Stimulated activated CD8-positive, alpha-beta memory T cell treated with anti-CD3 and anti-CD28 coated beads, Interleukin-4, amount 100 ng/mL, for 48 hours (primary cell): ENCODE measurements at regions not wholly inside any gene's neighbourhood (a gene's known extent, or its start where the extent isn't known, plus 50 kb on each side); places are given as distances from the start of the nearest gene placed in this dataset.

Experiments
- DNase-seq: peaks from one replicate; pipeline ENCODE4 v3.0.0-alpha.2; 2020

DNA sequence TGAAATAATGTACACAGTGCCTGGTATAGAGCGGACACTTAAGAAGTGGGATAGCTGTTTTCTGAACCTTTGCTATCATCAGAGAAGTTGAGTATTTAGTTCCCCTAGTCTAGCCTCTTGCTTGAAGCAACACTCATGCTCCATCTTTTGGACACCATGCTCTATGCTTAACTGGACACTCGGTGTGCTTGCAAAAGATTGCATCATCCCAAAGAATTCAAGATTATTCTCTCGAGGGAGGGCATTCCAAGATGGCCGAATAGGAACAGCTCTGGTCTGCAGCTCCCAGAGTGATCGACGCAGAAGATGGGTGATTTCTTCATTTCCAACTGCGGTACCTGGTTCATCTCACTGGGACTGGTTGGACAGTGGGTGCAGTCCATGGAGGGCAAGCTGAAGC lies 143.9 kb upstream of the FSHR start:
- no peak for DNase-seq

DNA sequence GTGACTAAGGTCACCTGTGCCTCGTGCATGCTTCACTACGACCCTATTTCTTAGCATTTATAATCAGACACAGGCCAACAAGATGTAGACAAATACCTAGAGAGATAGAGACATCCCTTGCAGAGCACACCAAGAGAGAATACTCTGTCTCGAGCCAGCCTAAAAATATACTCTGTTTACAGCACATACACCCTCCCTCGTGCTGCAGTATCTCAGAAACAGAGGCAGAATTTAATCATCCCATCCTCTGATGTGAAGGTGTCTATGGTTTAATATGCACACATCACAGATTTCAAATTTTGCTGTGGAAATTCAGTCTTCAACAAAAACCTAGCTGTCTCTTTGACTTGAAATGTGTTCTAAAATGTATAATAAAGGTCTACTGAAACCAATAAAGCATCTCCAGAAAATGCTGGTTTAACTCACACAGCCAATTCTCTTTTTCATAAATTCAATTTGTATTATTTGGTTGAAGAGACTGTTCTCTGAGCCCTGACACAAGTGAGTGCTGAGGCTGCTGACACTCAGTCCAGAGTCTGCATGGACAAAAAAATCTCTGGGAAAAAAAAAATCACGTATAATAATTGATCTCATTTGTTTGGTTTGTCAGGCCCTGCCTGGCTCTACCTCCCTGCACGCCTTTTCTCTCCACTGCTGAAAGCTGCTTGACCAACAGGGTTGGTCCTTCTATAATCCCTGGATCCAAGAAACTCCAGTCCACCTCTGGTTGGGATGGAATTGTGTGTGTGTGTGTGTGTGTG lies 142.0 kb upstream of the FSHR start:
- no peak for DNase-seq

DNA sequence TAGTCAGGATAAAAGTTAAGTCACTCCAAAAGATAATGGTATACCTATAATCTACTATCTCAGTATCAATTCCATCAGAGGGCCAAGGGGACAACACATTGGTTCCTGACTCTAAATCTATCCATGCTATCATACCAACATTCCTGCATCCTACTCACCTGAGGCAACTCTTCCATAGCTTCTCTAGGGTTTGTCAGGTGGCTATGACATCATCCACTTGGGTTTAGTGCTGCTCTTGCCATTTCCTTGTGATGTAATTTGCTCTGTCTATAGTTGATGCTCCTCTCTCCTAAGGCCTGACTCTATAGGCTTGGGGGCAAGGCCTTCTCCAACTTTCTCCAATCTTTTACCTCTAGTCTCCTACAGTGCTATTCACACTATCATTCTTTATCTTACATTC lies 139.9 kb upstream of the FSHR start:
- no peak for DNase-seq

DNA sequence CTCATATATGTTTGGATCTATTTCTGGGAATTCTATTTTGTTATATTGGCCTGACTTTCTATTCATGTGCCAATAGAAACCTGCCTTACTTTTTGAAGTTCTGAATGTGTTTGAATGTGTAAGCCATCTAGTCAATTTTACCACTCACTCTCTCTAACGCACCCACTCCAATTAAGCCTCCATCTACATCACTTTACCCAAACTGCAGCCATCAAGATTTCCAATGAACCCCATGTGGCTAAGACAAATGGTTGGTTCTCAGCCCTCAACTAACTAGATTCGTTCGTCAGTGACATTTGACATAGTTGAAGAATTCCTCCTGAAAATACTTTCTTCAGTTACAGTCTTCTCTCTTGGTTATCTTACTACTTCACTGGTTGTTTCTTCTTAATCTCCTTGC lies 137.3 kb upstream of the FSHR start:
- DNase-seq, result no peak

DNA sequence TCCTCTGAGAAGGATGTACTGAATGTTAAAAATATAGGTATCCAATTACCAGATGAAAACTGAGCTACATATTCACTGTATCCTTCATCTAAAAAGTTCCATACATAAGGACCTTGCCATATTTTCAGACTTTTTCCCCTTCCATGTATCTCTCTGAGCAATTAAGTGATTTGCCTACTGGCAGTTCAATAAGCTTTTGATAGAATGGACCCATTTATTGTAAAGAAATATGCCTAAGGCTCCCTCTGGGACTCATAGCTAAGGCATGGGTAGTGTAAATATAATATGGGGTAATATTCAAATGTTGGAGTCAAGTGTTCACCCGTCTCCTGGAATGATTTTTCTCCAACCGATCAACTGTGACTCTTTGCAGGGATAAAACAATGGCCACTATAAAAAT lies 135.4 kb upstream of the FSHR start:
- no peak for DNase-seq

DNA sequence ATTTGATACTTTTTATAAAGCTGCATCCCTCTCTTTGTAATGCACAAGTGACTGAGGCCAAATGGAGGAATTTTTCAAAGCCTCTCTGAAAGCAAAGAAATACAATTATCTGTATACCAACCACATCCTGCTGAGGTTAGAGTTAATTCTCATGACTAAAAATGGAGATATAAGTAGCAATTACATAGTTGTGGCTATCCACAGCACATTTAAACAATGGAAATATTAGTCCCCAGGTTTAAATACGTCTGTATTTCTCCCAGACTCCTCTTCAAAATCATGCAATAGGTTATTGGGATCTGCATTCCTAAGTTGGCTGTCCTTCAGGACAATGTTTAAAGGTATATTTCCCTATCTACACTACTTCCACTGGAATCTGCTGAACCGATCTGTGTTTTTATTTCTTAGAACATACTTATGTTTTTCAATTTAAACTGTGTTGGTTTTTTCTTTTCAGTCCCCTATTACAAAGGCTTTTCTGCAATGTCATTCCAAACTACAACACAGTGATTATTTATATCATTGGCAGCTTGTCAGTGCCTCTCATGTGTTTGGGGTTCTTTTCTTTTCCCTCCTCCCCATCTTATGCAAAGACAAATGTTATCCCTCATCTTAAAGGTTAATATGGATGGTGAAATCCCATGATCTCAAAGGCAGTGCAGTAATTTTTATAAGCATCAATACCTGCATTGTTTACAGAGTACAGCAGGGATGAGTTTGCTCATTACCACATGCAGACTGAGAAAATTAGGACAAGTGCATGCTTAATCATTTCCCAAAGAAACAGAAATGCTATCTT lies 134.8 kb upstream of the FSHR start:
- DNase-seq, result no peak

DNA sequence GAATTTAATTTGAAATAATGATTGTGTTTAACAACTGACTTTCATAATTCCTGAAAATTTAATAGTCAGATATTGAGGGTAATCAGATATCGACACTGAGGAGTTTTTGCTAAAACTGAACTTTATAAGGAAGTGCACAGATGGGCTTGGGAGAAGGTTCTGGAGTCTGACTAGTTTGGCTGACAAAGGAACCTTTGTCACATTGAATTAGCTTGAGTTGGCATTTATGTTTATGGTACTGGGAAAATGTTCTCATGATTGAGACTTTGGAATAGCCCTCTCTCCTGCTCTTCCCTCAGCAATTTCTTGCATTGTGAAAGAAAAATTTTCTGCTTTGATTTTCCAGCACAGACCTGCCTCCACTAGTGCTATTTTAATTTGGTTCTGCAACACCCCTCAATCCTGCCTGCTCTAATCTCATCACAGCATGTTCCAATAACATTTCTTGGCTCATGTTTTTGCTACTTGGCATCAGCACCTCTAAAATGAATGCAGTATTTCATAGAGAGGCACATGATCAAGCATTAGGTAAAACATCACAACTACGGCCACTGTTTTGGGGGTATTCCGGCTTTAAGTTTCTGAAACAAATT lies 133.9 kb upstream of the FSHR start:
- DNase-seq, result no peak

DNA sequence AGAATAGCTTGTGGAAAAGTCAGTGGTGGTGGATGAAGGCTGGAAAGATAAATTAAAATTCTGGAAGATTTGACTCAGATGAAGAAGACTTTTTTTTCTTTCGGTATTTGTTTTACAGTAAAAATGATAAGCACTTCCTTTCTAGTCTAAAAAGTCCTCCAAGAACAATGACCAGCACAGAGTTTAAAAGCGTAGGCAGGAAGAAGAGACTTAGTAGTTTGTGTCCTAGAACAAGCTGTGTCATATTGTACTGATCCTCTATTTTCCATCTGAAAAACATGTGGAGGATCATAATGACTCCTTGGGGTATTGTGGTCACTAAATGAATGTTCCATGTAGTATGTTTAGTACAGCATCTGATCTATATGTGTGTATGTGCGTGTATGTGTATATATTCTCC lies 132.4 kb upstream of the FSHR start:
- DNase-seq, result no peak

DNA sequence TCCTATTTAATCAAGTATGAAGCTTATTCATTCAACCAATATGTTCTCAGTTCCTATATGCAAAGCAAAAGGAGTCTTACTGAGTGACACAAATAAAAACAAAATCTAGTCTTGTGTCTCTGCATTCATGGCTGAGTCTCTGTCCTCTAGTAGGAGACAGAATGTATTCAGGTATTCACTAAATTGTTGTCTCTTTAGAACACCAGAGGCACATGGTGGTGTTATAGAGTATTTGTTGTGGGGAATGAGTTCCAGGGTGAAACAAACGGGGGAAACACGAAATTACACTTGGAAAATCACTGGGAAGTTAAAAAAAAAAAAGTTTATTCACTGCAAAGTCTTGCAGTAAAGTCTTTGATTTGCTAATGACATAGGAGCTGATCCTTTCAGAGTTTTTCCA lies 131.7 kb upstream of the FSHR start:
- DNase-seq, result no peak

DNA sequence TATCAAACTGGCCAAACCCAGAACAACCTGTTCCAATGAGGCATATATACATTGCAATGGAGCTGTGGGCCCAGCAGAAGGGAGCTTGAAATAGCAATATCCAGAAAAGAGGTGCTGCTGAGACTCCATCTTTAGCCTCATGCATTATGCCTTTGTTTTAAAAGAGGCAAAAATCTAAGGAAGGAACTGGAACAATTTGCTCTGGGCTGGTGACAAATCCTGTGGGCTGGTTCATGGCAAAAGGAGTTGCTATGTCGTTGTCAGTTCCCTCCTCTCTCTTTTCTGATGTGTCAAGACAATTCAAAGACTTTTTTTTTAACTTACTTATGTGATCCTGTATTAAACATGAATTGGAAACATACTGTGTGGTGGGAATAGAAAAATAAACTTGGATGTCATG lies 124.2 kb upstream of the FSHR start:
- no peak for DNase-seq

DNA sequence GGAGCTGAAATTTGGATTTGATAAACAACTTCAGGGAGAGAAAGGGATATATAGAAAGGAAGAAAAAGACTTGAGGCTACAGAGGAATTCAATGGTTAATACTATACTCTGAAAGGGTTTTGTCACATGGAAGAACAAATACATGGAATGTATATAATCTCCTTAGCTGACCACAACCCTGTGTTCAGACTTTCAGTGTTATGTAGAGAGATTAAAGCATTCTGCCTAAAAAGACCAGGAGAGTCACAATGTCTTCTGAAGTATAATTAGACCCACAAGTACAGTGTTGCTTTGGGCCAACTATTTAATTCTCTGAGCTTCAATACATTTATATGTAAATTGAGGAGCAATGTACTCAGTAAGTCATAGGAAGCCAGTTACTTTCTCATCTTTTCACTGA lies 123.8 kb upstream of the FSHR start:
- DNase-seq, result no peak

DNA sequence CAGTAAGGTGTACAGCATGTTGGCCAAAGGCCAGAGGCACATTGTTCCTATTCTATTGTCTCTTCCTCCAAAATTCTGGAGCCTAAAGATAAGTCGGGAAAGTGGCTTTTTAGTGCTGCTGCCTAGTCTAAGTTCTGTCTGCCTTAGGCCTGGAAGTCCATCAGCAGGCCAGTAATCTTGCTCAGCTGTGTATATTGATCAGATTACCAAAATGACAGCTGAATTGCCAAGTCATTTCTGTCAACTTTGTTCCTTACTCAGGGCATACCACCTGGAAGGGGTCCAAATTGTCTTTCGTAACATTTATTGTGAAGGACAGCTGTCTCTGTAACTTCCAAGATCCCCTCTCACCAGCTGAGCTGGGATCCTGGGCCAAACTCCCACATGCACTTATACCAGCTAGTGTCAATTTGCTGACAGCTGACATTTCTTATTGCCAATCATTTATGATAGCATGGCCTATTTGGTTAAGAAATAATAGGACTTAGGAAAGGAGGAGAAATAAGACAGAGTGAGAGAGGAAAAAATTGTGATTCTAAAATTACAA lies 116.8 kb upstream of the FSHR start:
- no peak for DNase-seq

DNA sequence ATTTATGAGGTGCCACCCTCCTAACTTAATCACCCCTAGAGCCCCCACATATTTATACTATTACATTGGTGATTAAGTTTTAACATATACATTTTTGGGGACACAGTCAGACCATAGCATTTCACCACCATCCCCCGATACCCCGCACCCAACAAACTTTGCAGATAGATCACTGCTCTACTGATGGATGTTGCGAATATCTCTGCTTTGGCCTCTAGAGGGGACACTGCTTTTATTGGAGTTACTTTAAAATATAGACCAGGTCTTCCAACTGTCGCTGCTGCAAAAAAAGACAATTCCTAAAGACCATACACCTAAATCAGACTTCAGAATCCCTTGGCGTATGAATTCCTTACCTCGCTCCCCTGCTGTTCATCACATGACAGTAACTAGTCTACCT lies 115.8 kb upstream of the FSHR start:
- no peak for DNase-seq

DNA sequence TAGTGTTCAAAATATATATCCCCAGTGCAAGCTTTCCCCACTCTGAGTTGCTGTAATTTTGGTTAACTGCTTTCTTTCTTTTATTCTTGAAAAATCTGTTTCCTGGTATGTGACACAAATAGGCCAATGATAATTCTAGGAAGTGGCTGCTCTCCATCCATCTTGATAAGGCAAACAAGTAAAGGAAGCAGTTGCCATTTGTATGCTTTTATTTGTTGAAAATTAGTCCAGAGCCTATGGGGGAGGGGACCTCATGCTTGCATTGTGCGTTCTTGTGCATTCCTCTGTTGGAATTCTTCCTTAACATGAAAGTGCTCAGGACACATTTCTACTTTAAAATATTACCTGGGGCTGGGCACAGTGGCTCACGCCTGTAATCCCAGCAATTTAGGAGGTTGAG lies 111.2 kb upstream of the FSHR start:
- DNase-seq, result no peak

DNA sequence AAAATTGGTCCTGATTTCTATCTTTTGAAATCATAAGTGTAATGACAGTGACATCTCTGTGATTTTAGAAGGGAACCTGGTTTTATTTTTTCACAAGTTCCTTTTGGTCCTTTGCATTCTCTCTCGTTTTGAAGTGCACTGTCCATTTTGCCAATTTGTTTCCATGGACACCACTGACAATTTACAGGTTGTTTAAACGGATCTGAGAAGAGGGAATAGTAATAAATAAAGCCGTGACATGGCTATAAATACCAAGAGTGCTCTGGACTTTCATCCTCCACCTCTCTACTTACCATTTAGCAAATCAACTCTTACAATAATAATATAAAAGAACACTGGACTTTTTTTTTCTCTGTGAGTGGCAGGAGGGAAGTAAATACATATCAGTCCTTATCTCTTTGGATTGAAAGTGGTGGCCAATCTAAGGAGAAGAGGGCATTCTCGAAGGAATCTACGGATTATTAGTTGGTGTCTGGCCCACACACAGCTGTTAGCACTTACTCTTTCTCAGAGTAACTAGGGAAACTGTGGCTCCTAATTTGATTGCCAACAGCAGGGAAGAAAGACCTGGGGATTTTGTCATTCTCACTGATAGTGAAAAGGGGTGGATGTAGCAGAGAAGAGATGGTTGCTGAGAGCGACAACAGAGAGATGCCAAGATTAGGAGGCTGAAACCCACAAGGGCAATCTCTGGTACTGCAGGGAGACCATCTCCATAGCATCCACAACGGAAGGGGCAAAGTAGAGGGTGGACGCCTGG lies 108.7 kb upstream of the FSHR start:
- no peak for DNase-seq

DNA sequence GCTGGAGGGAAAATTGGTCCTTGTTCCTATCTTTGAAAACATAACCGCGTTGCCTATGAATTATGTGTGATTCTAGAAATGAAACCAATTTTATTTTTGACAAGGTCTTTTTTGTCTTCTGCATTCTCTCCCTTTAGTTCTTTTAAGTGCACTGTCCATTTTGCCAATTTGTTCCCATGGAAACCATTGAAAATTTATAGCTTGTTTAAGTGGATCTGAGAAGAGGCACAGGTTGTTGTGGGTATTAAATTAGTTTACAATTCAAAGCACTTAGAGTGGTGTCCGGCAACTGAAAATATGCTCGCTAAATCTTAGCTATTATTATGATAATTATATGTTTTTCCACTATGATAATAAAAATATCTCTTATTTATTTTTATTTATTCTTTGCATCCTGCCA lies 107.5 kb upstream of the FSHR start:
- no peak for DNase-seq

DNA sequence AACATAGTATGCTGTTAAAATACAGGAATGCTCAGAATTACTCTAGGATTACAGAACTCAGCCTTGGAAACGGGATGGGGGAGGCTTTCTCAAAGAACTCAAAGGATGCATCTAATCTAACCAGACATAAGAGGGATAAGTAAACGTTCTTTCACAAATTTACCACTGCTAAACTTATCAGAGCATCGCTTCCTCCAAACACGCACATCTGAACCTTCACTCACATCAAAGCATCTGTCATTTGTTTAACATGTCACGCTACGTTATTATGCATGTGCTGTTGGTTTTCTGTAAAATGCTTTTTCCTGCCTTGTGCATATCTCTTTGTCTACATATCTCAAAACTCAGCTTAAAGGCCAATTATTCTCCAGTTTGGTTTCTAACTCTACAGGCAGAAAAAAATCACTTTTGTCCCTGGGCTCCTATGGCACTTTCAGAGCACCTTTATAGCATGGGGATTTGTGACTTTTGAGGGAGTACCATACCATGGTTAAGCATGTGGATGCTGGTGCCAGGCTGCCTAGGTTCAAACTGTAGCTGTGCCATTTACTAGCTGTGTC lies 106.7 kb upstream of the FSHR start:
- no peak for DNase-seq

DNA sequence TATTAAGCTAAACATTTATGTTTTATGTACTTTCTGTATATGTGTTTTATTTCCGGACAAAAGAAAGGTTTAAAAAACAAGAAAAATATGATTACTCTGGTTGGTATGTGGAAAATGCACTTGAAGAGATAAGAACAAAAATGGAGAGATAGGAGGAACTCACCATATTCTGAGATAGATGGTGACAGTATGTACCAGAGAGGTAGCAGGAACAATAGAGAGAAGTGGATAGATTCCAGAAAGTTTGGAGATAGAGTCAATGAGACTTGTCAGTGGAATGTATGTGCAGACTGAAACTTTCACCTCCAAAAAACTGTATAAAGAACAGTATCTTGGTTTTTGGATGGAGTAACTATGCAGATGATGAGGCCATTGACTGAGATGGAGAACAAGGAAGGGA lies 105.6 kb upstream of the FSHR start:
- no peak for DNase-seq

DNA sequence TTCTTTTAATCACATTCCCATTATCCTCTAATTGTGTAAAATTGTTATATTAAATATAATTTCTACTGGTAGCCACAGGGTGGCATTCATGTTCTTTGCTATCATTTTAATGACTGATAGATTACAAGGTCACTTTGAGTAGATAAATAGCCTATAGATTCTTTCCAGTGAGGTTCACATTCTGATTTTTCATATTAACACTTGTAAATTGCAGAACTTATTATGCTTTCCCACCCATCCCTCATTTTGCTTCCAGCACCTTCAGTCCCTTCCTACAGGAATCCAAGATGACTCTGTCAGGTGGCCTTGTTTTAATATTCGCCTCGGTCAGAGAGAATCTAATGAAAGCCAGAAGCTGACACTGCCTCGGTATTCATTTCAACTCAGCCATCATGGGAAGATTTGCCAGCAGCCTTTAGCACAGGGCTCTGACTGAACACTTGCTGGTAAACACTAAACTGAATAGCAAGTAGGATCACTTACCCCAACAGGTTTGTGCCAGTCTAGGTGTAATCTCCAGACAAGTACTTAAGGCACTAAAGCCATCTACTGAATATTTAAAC lies 101.2 kb upstream of the FSHR start:
- DNase-seq, result no peak

DNA sequence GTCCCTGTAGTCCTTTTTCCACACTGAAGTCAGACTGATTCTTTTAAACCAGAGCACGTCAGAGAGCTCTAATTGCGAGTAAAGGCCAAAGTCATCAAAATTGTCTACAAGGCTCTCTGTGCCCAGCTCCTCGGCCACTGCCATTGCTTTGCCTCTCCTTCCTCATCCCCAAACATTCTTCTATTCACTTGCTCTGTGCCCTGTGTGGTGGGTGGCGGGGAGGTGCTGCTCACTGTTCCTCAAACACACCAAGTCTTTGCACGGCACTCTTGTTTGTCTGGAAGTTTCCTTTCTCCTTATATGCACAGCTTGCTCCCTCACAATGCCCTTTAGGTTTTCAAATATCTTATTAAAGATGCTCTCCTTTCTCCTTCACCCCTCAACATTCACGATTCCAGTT lies 100.1 kb upstream of the FSHR start:
- no peak for DNase-seq

DNA sequence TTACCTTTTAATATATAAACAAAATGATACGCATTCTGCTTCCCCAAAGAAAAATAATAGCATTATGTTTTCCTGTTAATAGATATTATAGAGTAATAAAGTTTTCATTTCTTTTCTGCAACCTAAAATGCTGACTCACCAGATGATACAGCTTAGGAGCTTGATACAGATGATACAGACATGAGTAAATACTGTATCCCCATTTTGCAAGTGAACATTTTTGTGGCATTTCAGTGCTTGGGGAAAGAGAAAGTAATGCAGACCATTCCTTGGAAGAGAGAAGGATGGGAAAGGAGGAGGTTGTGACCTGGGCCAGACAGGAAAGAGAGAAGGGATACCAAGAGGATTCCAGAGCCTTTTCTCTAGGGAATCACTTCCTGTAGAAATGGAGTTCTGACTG lies 97.5 kb upstream of the FSHR start:
- DNase-seq, result no peak

DNA sequence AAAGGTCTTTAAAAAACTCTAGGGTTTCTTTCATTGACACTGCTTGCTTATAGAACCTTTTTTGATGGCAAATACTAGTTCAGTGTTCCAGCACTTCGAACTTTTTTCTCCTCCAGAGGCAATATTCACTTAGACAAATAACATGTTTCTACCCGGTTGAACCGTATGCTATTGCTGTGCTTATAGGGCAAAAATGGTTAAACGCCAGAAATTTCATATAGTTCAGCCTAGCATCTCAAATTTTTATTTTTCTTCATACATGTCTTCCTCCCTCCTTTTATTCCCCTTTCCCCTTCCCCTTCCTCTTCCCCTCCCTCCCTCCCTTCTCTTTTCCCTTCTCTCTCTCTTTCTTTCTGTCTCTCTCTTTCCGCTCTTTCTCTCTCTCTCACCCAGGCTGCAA lies 96.9 kb upstream of the FSHR start:
- DNase-seq, result no peak

DNA sequence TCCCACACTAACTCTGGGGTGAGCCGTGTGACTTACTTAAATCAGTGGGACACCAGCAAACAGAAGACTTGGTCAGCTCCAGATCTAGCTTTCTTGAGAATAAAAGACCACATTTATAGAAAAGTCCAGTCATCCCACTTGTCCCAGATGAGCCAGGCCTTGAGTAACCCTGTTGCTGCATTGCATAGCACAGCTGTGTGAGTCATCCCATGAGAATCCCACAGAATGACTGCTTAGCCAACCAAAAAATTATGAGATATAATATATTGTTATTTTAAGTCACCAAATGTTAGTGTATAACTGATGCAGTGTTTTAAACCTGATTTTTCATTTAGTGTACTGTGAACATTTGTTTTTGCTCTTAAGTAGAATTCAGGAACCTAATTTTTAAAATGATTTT lies 94.2 kb upstream of the FSHR start:
- DNase-seq, result no peak
